H7 (cell line): ENCODE measurements at regions not wholly inside any gene's neighbourhood (a gene's known extent, or its start where the extent isn't known, plus 50 kb on each side); places are given as distances from the start of the nearest gene placed in this dataset.
"Not testable (repeated sequence)": the region's sequence is repeated elsewhere in the genome, so short reads cannot be mapped to it uniquely, and the experiment has no call there.

Experiments
- DNase-seq: peaks from one replicate; pipeline ENCODE4 v3.0.0; 2012
- H3K27me3 ChIP-seq: 2 replicates; pipeline ENCODE4 v1.6.0; 2011; ENCODE audit warnings: mild to moderate bottlenecking, low read length; ENCODE audit not compliant: control insufficient read depth, insufficient read depth
- H3K36me3 ChIP-seq: replicated peaks from 2 replicates; pipeline ENCODE4 v1.5.1; 2011; ENCODE audit warnings: low read length; ENCODE audit not compliant: control insufficient read depth, insufficient read depth
- H3K4me3 ChIP-seq: 2 replicates; pipeline ENCODE4 v1.5.1; 2011; ENCODE audit warnings: low read depth, mild to moderate bottlenecking, control low read depth, low read length, moderate library complexity; ENCODE audit not compliant: insufficient read depth

DNA sequence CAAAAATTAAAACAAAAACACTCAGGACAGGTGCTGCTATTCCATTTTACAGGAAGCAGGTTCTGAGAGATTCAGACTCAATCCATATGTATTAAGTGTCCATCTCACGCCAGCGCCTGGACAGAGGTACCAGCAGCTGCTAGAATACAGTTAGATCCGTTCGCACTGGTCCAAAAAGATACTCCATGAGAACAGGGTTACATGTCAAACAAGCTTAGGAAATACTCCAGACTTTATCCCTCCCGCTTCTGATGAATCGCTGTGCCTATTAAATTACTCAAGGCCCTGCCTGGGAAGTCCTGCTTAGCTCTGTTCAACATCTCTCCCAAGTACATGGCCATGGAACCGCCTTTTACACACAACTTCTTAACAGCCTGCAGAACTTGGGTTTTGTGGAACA is 50.2 kb upstream of the SLC35C1 start:
- Histone ChIP-seq H3K36me3 (no peaks in the 10 kb centered on the region), H3K27me3 (0 out of 2 replicates have a peak, but pooled peaks cover 2% of the 10 kb centered on the region), H3K4me3 (no peak overlapping the region)
- no peak for DNase-seq

DNA sequence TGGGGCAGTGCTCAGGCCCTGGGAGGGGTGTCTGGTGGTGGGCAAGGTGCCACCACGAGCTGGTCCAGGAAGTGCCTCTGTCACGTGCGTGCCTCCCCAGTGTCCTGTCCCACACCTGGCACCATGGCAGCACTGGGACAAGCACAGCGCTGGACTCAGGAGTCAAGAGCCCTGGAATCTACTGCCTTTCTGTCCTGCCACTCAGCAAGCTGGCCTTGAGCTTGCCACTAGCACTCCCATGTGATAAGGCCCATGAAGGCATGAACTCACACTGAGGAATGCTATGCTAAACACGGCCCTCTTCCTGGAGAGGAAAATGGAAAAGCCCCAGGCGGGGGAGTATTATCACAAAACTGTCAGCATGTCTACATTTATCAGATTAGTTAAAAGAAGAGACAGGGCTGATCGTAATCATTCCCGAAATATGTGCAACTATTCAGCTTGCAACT is 50.7 kb upstream of the SLC35C1 start:
- 0 out of 2 replicates have a peak, but pooled peaks cover 2% of the 10 kb centered on the region for H3K27me3 ChIP-seq
- peak; percentile 31 for DNase-seq
- H3K4me3 ChIP-seq, result no peak overlapping the region
- H3K36me3 ChIP-seq, result no peaks in the 10 kb centered on the region

DNA sequence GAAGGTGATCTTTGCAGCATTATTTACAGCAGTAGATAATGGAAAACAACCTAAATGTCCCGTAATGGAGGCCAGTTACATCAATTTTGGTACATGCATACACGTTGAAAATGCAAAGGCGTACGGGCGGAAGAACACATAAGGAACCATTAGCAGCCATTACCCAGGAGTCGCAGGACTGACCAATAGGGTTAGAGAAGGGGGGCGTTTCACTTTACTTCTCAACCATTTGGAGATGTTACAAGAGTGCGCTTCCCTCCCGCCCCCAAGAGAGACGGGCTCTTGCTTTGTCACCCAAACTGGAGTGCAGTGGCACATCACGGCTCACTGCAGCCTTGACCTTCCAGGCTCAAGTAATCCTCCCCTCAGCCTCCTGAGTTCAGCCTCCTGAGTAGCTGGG is 52.8 kb upstream of the SLC35C1 start:
- peak; percentile 28 for DNase-seq
- Histone ChIP-seq H3K4me3 (no peak overlapping the region), H3K27me3 (0 out of 2 replicates have a peak, but pooled peaks cover 2% of the 10 kb centered on the region), H3K36me3 (no peaks in the 10 kb centered on the region)

DNA sequence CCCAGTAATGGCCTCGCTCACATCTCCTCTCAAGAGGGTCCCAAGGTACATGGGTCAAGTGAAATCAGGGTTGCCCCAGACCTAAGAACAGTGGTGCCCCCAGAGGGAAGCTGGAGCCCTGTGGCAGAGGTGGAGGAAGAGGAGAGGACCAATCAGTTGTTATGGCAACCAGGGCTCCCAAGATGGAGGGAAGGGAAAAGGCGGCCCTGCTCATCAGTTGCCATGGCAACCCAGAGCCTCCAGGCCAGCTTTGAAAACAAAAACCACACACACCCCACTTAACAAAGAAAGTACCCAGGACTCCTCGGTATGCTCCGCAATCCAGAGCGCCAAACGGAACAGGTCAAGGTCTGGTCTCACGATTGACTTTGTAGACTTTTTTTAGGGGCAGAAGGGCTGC is 53.5 kb upstream of the SLC35C1 start:
- Histone ChIP-seq H3K4me3 (no peak overlapping the region), H3K27me3 (0 out of 2 replicates have a peak, but pooled peaks cover 2% of the 10 kb centered on the region), H3K36me3 (no peaks in the 10 kb centered on the region)
- peak; percentile 80 for DNase-seq

DNA sequence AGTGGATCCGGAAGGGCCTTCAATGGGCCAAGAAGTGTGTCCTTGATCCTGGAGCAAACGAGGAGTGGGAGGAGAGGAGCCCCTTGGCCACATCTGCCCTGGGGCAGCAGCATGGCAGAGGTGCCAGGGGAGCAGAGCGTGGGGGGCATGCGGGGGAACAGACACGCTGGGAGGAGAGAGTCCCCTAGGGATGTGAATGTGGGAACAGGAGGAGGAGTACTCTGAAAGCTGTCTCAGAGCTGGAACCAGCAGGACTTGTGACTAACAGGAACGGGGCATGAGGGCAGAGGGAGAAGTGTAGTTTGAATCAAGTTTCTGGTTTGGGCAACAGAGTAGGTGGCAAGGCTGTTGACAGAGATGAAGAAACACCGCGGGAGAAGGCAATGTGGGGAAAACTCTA is 54.5 kb upstream of the SLC35C1 start:
- H3K27me3 ChIP-seq, result 0 out of 2 replicates have a peak, but pooled peaks cover 2% of the 10 kb centered on the region
- H3K4me3 ChIP-seq, result no peak overlapping the region
- no peaks in the 10 kb centered on the region for H3K36me3 ChIP-seq
- DNase-seq, result no peak

DNA sequence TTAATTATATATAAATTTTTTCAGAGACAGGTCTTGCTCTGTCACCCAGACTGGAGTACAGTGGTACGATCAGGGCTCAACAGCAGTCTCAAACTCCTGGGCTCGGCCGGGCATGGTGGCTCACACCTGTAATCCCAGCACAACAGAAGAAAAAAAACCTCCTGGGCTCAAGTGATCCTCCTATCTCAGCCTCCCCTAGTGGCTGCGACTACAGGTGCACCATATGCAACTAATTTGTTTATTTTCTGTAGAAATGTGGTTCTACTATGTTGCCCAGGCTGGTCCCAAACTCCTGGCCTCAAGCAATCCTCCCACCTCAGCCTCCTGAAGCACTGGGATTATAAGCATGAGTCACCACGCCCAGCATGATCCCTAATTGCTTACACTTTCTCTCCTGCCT is 56.1 kb upstream of the SLC35C1 start:
- Histone ChIP-seq H3K36me3 (no peaks in the 10 kb centered on the region), H3K27me3 (0 out of 2 replicates have a peak, but pooled peaks cover 2% of the 10 kb centered on the region), H3K4me3 (no peak overlapping the region)
- no peak for DNase-seq

DNA sequence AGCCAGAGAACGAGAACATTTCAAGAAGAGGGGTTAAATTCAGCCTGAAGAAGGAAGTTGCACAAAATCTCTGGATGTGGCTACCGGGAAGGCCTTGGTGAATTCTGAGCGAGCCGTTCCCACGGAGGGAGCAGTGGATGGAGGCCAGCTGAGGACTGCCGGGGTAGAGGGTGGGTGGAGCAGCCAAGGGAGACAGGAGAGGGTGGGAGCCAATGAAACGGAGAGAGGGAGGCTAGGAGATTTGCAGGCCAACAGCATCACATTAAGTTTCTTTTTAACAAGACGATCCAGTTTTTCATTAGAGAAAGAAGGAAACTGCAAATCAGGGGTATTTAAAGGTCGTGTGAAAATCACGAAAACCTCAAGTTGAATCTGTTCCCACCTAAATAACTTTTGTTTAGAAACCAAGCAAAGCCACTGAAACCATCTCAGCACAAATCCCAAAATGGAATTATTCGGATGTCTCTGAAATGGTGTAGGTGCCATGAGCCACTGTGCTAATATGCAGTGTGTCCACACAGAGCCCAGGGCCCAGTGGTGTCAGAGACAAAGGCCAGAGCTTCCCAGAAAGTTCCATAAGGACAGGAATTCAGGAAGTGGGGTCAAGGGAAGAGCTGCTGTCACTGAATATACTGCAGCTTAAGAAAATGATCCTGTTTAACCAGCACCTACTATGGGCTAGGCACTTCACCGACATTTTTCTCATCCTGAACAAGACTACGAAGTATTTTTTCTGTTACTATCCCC is 59.7 kb upstream of the SLC35C1 start:
- Histone ChIP-seq H3K4me3 (no peak overlapping the region), H3K36me3 (no peaks in the 10 kb centered on the region), H3K27me3 (peaks cover 2% of the 10 kb centered on the region; the same call in 1 of the 2 replicates)
- DNase-seq, result peak; percentile 61

DNA sequence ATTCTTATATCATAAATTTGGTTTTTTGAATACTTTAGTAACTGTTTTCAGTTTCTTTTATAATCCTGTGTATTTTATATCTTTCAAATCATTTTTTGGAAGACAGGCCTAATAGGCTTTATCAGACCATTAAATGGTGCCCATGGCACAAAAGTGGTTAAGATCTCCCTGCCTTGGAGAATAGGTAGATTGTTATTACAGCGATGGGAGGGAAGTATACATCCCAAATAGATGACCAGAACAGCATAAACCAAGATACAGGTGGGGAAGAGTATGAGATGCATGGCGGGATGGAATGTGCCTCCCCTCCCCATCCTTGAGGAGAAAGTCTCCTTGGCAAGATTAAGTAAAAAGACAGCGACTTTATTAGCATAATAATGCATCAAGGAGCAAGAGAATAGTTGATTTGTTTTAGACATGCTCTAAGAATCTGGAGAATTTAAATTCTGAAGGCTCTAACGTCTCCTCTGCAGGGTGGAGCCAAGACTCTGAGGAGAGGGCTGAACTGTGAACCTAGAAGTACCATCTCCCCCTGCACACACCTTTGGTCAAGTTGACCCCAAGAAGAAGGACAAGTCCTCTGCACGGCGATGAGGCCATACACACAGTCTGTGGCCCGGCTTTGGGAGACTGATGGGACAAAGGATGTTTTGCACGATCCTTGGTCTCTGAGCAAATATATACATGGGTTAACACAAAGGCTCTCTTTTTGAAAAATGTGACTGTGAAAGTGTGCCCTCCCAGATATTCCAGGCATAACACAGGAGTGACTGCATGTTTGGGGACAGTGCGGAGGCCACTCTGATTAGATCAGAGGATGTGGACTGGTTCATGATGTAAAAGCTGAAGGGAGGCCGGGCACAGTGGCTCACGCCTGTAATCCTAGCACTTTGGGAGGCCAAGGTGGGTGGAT is 61.1 kb upstream of the SLC35C1 start:
- Histone ChIP-seq H3K36me3 (no peaks in the 10 kb centered on the region), H3K27me3 (no peaks in the 10 kb centered on the region; the same call in 1 of the 2 replicates), H3K4me3 (no peak overlapping the region)
- DNase-seq, result peak; percentile 49

DNA sequence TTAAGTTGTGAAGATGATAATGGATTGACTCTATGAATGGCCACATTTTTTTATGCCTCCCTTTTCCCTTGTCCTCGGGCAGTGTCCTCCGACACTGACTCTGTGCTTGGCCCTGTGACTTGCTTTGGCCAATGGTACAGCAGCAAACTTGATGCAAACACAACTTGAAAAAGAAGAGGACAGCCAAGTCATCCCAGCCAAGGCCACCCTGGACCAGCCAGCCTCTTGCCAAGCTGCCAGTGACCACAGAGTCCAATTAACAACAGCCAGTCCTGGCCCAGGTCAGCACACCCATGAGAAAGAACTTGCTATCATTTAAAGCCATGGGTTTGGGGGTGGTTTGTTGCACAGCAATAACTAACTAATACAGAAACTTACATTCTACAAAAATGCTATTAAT is 63.4 kb upstream of the SLC35C1 start:
- no peak for DNase-seq
- H3K36me3 ChIP-seq, result no peaks in the 10 kb centered on the region

DNA sequence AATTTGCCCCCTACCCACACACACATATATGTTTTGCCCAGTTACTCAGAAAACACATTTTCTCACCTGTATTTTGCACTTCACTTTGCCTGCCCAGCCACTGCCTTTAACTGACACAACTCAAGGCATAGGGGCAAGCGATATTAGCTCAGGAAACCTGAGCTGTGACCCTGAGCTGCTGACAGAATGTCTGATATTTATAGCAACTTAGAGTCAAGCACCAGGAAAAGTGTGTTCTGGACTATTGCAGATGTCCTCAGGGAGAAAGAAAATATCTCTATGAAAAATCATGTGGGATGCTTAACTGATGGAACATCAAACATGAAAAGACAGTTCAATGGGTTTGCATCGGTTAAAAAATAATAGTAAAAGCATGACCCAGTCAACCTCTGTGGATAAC is 63.9 kb upstream of the SLC35C1 start:
- no peak for DNase-seq

More for the DNA sequence above, 63.4 kb upstream of the SLC35C1 start:
- Histone ChIP-seq H3K27me3 (no peaks in the 10 kb centered on the region; the same call in 1 of the 2 replicates), H3K4me3 (no peak overlapping the region)

DNA sequence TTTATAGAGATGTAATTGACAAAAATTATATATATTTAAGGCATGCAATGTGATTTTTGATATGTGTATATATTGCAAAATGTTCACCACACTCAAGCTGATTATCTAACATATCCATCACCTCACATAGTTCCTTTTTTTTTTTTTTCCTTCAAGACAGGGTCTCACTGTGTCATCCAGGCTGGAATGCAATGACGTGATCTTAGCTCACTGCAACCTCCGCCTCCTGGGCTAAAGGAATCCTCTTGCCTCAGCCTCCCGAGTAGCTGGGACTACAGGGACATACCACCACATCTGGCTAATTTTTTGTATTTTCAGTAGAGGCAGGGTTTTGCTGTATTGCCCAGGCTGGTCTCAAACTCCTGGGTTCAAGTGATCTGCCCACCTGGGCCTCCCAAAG is 65.1 kb upstream of the SLC35C1 start:
- no peak overlapping the region for H3K4me3 ChIP-seq
- H3K27me3 ChIP-seq, result no peaks in the 10 kb centered on the region; the same call in 1 of the 2 replicates
- no peaks in the 10 kb centered on the region for H3K36me3 ChIP-seq
- no peak for DNase-seq

More for the DNA sequence above, 63.9 kb upstream of the SLC35C1 start:
- Histone ChIP-seq H3K4me3 (no peak overlapping the region), H3K36me3 (no peaks in the 10 kb centered on the region), H3K27me3 (no peaks in the 10 kb centered on the region; the same call in 1 of the 2 replicates)

DNA sequence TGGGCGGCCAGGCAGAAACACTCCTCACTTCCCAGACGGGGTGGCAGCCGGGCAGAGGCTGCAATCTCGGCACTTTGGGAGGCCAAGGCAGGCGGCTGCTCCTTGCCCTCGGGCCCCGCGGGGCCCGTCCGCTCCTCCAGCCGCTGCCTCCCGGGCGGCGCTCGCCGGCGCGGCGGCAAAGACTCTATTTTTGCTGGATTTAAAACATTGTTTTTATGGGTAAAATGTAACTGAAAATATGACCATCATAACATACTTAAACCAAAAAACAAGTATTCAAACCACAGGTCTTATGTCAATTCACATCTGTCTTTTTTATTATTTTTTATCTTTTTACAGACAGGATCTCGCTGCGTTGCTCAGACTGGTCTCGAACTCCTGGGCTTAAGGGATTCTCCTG is 65.9 kb upstream of the SLC35C1 start:
- DNase-seq, H3K4me3 ChIP-seq, H3K27me3 ChIP-seq, H3K36me3 ChIP-seq: not testable (repeated sequence)

DNA sequence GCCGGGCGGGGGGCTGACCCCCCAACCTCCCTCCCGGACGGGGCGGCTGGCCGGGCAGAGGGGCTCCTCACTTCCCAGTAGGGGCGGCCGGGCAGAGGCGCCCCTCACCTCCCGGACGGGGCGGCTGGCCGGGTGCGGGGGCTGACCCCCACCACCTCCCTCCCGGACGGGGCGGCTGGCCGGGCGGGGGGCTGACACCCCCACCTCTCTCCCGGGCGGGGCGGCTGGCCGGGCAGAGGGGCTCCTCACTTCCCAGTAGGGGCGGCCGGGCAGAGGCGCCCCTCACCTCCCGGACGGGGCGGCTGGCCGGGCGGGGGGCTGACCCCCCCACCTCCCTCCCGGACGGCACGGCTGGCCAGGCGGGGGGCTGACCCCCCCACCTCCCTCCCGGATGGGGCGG is 66.8 kb upstream of the SLC35C1 start:
- not testable (repeated sequence) for H3K27me3 ChIP-seq, H3K36me3 ChIP-seq, DNase-seq, H3K4me3 ChIP-seq

DNA sequence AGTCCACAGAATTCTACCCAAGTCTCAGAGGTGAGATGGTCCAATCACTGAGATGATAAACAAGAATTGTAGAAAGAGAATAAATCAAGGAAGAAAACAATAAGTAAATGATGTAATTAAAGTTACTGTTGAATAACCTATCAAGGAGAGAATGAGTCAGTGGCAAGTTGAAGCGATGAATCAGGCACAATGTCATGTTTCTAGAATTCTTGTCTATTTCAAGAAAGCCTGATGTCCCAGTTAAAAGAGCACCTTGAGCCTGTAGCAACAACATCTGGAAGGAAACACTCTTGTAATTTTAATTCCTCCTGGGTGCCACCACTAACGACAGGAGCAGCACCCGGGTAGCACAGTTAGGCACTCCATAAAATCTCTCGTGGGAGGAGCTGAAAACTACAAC is 67.9 kb upstream of the SLC35C1 start:
- Histone ChIP-seq H3K27me3 (no peaks in the 10 kb centered on the region), H3K36me3 (no peaks in the 10 kb centered on the region), H3K4me3 (no peak overlapping the region)
- DNase-seq, result no peak

DNA sequence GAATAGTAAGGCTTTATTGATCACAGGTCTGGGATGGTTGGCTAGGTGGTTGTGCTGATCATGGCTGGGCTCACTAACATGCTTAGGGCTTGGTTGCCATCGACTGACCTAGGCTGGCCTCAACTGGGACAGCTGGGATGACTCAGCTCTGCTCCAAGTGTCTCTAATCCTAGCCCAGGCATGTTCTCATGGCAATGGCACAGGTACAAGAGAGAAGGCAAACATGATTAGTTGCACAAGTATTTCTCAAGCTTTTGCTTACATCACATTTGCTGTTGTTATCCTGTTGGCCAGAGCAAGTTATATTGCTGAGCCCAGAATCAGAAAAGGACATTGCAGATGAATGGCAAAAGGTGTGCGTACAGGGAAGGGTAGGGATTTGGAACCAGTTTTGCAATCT is 68.5 kb upstream of the SLC35C1 start:
- Histone ChIP-seq H3K27me3 (no peaks in the 10 kb centered on the region), H3K4me3 (no peak overlapping the region), H3K36me3 (no peaks in the 10 kb centered on the region)
- no peak for DNase-seq
